HG03521 (cell line): ENCODE measurements at regions not wholly inside any gene's neighbourhood (a gene's known extent, or its start where the extent isn't known, plus 50 kb on each side); places are given as distances from the start of the nearest gene placed in this dataset.
"Not testable (repeated sequence)": the region's sequence is repeated elsewhere in the genome, so short reads cannot be mapped to it uniquely, and the experiment has no call there.

ENCODE experiments used
- ATAC-seq: cut with Tn5 transposase; IDR thresholded peaks from one replicate; pipeline ENCODE4 v1.9.1; 2021; ENCODE audit warnings: mild to moderate bottlenecking, moderate library complexity; ENCODE audit not compliant: unreplicated experiment

DNA sequence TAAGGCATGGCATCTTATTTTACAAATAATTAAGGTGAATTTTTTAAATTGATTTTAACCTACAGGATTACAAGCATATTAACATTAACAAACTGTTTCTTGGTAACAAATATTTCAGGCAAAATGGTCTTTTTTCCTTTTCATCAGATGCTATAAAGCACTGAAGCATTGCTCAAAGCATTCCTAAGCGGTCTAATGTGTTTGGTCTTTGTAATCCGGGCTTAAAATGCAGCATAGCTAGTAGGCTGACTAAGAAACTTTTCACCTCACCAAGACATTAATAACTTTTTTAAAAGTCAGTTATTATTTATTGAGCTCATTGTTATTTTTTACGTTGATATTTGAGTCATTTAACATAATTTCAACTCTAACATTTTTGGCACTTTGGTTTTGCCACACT, 538.8 kb upstream of the SLC39A10 start:
- no peak for ATAC-seq

DNA sequence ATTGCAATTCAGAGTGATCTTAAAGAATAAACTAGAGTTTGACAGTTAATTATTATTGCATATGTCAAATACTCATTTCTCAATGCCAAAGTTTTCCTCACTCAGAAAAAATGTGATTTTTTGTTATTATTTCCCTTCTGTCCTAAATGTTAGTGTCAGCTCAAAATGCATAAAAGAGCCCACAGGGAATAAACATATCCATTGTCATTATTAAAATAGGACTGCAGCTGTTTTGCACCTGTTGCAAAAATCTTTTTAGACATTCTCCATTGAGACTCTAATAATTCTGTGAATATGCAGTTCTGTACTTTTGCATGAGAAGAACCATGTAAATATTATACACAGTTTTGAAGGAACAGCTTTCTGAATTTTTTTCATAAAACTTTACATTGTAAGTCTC, 540.0 kb upstream of the SLC39A10 start:
- ATAC-seq, result no peak

- no peak for ATAC-seq
Measured at GRCh38 chr2:195115738-195116137, 541.3 kb upstream of the SLC39A10 start.

DNA sequence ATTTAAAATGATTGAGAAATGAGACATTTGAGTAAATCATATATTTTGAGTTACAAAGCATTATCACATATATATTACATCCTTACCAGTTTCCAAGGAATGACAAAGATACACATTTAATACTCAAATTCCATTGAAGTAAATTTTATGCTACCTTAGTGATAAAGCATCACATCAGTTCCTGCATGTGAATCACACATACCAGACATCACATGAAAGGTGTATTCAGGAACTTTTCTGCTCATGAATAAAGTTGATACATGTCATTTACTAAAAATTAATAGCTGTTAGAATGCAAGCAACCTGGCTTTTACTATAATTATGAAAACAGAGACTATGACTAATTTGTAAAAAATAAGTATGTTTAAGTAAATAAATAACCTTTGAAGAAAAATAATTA, 548.8 kb upstream of the SLC39A10 start:
- ATAC-seq, result no peak

DNA sequence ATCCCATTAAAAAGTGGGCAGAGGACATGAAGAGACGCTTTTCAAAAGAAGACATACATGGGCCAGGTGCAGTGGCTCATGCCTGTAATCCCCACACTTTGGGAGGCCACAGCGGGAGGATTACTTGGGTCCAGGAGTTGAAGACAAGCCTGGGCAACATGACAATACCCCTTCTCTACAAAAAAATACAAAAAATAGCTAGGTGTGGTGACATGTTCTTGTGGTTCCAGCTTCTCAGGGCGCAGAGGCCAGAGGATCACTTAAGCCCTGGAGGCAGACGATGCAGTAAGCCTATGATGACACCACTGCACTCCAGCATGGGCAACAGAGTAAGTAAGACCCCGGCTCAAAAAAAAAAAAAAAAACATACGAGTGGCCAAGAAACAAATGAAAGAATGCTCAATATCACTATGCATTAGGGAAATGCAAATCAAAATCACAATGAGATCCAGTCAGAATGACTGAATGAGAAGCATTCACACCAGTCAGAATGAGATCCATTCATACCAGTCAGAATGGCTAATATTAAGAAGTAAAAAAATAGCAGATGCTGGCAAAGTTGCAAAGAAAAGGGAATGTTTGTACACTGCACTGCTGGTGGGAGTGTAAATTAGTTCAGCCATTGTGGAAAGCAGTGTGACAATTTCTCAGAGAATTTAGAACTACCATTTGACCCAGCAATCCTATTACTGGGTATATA, 550.2 kb upstream of the SLC39A10 start:
- no peak for ATAC-seq

DNA sequence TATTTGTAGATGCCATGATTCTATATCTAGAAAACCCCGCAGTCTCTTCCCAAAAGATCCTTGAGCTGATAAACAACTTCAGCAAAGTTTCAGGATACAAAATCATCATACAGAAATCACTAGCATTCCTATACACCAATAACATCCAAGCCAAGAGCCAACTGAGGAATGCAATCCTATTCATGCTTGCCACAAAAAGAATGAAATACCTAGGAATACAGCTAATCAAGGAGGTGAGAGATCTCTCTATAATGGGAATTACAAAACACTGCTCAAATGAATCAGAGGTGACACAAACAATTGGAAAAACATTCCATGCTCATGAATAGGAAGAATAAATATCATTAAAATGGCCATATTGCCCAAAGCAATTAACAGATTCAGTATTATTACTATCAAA, 551.4 kb upstream of the SLC39A10 start:
- ATAC-seq, result no peak

- ATAC-seq, result no peak
Measured at GRCh38 chr2:195094330-195094729, 562.7 kb upstream of the SLC39A10 start.

- ATAC-seq, result no peak
Measured at GRCh38 chr2:195092341-195092740, 564.7 kb upstream of the SLC39A10 start.

DNA sequence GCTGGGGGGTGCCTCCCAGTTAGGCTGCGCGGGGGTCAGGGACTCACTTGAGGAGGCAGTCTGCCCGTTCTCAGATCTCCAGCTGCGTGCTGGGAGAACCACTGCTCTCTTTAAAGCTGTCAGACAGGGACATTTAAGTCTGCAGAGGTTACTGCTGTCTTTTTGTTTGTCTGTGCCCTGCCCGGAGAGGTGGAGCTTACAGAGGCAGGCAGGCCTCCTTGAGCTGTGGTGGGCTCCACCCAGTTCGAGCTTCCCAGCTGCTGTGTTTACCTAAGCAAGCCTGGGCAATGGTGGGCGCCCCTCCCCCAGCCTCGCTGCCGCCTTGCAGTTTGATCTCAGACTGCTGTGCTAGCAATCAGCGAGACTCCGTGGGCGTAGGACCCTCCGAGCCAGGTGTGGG, 584.2 kb upstream of the SLC39A10 start:
- not testable (repeated sequence) for ATAC-seq

GRCh38 chr2:195057001-195057400, 600.0 kb upstream of the SLC39A10 start:
- ATAC-seq, result no peak

- ATAC-seq, result no peak
Measured at GRCh38 chr2:195055996-195056395, 601.0 kb upstream of the SLC39A10 start.

GRCh38 chr2:195051401-195051800, 605.6 kb upstream of the SLC39A10 start:
- no peak for ATAC-seq

DNA sequence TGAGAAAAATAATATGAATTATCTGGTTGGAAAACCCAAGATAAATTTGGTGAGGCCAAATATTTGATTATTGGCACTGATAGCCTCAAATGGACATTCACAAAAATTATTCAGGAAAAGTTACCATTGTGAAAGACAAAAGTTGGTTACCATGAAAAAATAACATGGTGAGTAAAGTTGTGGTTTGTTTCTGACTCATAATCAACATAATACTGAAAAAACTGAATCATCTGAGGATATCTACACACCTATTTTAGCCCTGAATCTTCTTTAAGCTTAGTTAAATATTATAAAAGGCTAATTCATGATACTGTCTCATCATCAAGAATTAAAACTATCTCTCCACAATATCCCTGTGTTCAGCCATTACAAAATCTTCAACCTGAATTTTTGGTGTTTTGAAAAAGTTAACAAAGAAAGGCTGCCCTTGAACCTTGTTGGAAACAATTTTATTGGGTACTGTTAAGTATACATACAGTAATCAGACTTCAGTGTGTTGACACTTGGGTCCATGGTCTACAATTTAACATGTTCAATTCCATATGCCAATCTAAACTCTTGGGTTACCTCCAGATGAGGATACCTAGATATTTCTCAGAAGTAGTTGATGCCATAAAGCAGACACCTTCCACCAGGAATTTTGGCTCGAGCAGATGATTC, 607.5 kb upstream of the SLC39A10 start:
- ATAC-seq, result peak; percentile 88

GRCh38 chr2:195047955-195048354, 609.1 kb upstream of the SLC39A10 start:
- no peak for ATAC-seq

DNA sequence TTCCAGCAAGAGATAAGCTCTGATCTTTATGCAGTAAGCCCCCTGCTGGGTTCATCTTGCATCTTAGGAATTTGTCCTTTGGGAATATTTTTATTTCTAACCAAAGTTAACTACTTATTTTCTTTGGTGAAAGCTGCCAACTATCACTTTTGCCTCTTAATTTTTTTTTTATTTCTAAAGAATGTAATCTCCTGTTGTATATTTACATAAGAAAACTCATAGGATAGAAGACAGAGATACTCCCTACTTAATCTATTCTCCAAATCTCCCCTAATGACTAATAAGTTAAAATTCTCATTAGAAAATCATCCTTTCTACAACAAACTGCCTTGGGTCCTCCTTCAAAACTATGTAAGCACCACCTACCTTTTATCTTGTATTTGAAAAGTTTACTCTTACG, 612.2 kb upstream of the SLC39A10 start:
- no peak for ATAC-seq

- ATAC-seq, result no peak
Measured at GRCh38 chr2:195038153-195038552, 618.9 kb upstream of the SLC39A10 start.

DNA sequence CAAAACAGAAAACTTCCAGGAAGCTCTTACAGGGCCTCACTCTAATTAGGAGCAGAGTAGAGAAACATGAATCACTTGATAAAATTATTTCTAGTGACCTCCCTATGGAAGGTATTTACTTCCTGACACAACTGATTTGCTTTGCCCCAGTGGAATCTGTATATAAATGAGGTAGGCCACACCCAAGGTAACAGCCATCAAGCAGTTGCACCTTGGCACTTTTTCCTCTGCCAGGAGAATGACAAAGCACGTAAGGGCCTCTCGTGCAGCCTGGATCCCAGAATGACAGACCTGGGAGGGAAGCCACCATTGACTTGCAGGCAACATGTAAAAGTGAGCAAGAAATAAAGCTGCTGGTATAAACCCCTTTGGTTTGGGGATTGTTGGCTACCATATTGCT, 620.0 kb upstream of the SLC39A10 start:
- ATAC-seq, result no peak

DNA sequence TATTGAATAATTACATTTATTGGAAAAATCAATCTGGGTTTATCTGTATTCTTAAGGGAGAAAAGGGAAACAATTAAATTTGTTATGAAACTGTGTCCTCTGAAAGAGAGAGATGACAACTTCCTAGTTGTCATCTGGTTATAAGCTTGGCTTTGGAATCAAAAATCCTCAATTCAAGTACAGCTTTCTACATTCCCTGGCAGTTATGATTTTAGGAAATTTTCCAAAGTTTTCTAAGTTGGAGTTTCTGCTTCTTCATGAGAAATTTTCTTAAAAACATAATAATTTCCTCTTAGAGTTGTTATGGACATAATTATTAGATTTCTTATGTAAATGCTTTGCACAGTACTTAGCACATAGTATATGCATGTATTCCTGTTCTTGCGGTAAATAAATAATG, 625.6 kb upstream of the SLC39A10 start:
- ATAC-seq, result no peak

GRCh38 chr2:195029804-195030654, 627.0 kb upstream of the SLC39A10 start:
- ATAC-seq, result no peak

GRCh38 chr2:195027947-195028346, 629.1 kb upstream of the SLC39A10 start:
- no peak for ATAC-seq

DNA sequence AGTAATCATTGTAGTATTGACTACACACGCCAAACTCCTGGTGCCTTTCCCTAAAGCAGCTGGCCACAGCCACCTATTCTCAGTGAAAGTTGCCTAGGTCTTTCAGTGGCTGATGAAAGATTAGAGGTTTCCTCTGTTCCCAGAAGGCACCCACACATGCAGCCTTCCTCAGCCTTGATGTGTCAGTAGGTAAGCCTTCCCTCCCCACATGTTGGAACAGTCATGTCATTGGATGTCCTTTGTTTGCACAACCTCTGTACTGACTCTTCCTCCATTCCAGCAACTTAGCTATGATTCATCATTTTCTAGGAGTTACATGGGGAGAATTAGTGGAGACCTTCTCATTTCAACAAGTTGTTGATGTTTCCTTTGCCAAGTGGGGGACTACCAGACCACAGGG, 630.8 kb upstream of the SLC39A10 start:
- ATAC-seq, result no peak

GRCh38 chr2:195022508-195022830, 634.6 kb upstream of the SLC39A10 start:
- ATAC-seq, result no peak
